GM19452 (cell line): ENCODE measurements at regions not wholly inside any gene's neighbourhood (a gene's known extent, or its start where the extent isn't known, plus 50 kb on each side); places are given as distances from the start of the nearest gene placed in this dataset.
"Not testable (repeated sequence)": the region's sequence is repeated elsewhere in the genome, so short reads cannot be mapped to it uniquely, and the experiment has no call there.

Source experiments
- ATAC-seq: cut with Tn5 transposase; IDR thresholded peaks from one replicate; pipeline ENCODE4 v1.9.1; 2021; ENCODE audit not compliant: unreplicated experiment

GRCh38 chr14:44873536-44873935 is 88.2 kb downstream of the KLHL28 start:
- no peak for ATAC-seq

GRCh38 chr14:44866770-44867169 is 95.0 kb downstream of the KLHL28 start:
- no peak for ATAC-seq

- no peak for ATAC-seq
Measured at GRCh38 chr14:44866322-44866721, 95.4 kb downstream of the KLHL28 start.

- ATAC-seq: no peak
Measured at GRCh38 chr14:44863271-44863670, 98.5 kb downstream of the KLHL28 start.

GRCh38 chr14:44854114-44854513 is 107.6 kb downstream of the KLHL28 start:
- ATAC-seq: no peak

GRCh38 chr14:44847526-44848309 is 114.0 kb downstream of the KLHL28 start:
- ATAC-seq: no peak

- no peak for ATAC-seq
Measured at GRCh38 chr14:44846232-44846824, 115.4 kb downstream of the KLHL28 start.

GRCh38 chr14:44835928-44836327 is 125.8 kb downstream of the KLHL28 start:
- not testable (repeated sequence) for ATAC-seq

- no peak for ATAC-seq
Measured at GRCh38 chr14:44833376-44834060, 128.2 kb downstream of the KLHL28 start.

- no peak for ATAC-seq
Measured at GRCh38 chr14:44830371-44830770, 131.4 kb downstream of the KLHL28 start.

- ATAC-seq: no peak
Measured at GRCh38 chr14:44829021-44829420, 132.7 kb downstream of the KLHL28 start.

- ATAC-seq: no peak
Measured at GRCh38 chr14:44828023-44828422, 133.7 kb downstream of the KLHL28 start.

- ATAC-seq: no peak
Measured at GRCh38 chr14:44820230-44820964, 141.3 kb downstream of the KLHL28 start.

- ATAC-seq: no peak
Measured at GRCh38 chr14:44814196-44814595, 147.6 kb downstream of the KLHL28 start.

GRCh38 chr14:44812672-44813071 is 149.1 kb downstream of the KLHL28 start:
- ATAC-seq: no peak

GRCh38 chr14:44804391-44804790 is 157.4 kb downstream of the KLHL28 start:
- no peak for ATAC-seq

- peak; percentile 85 for ATAC-seq
Measured at GRCh38 chr14:44803239-44803905, 158.4 kb downstream of the KLHL28 start.

GRCh38 chr14:44798386-44799242 is 163.1 kb downstream of the KLHL28 start:
- ATAC-seq: no peak

GRCh38 chr14:44795725-44796124 is 166.0 kb downstream of the KLHL28 start:
- no peak for ATAC-seq

- no peak for ATAC-seq
Measured at GRCh38 chr14:44791730-44792129, 170.0 kb downstream of the KLHL28 start.
